GM21737 (cell line): ENCODE measurements at regions not wholly inside any gene's neighbourhood (a gene's known extent, or its start where the extent isn't known, plus 50 kb on each side); places are given as distances from the start of the nearest gene placed in this dataset.
"Not testable (repeated sequence)": the region's sequence is repeated elsewhere in the genome, so short reads cannot be mapped to it uniquely, and the experiment has no call there.

Source experiments
- ATAC-seq: cut with Tn5 transposase; IDR thresholded peaks from one replicate; pipeline ENCODE4 v1.9.1; 2021; ENCODE audit warnings: mild to moderate bottlenecking, moderate library complexity; ENCODE audit not compliant: unreplicated experiment

- no peak for ATAC-seq
Observed at GRCh38 chr11:29634244-29634643, 382.6 kb downstream of the KCNA4 start.

GRCh38 chr11:29629286-29629685 is 387.5 kb downstream of the KCNA4 start:
- no peak for ATAC-seq

GRCh38 chr11:29628609-29629008 is 388.2 kb downstream of the KCNA4 start:
- no peak for ATAC-seq

- no peak for ATAC-seq
Observed at GRCh38 chr11:29627541-29627940, 389.3 kb downstream of the KCNA4 start.

GRCh38 chr11:29623144-29623722 is 393.6 kb downstream of the KCNA4 start:
- no peak for ATAC-seq

GRCh38 chr11:29616611-29617010 is 400.2 kb downstream of the KCNA4 start:
- no peak for ATAC-seq

GRCh38 chr11:29612423-29612822 is 404.4 kb downstream of the KCNA4 start:
- ATAC-seq = no peak

GRCh38 chr11:29606330-29607031 is 410.3 kb downstream of the KCNA4 start:
- no peak for ATAC-seq

- not testable (repeated sequence) for ATAC-seq
Observed at GRCh38 chr11:29600151-29600575, 416.7 kb downstream of the KCNA4 start.

- ATAC-seq = no peak
Observed at GRCh38 chr11:29584342-29584741, 432.5 kb downstream of the KCNA4 start.

GRCh38 chr11:29578806-29579205 is 438.0 kb downstream of the KCNA4 start:
- ATAC-seq = no peak

GRCh38 chr11:29564486-29564885 is 452.3 kb downstream of the KCNA4 start:
- ATAC-seq = no peak

- no peak for ATAC-seq
Observed at GRCh38 chr11:29562183-29562582, 454.6 kb downstream of the KCNA4 start.

GRCh38 chr11:29553990-29554389 is 462.8 kb downstream of the KCNA4 start:
- ATAC-seq = no peak

- ATAC-seq = no peak
Observed at GRCh38 chr11:29538339-29539036, 478.3 kb downstream of the KCNA4 start.

GRCh38 chr11:29534836-29535235 is 482.0 kb downstream of the KCNA4 start:
- ATAC-seq = no peak

- no peak for ATAC-seq
Observed at GRCh38 chr11:29530961-29531360, 485.9 kb downstream of the KCNA4 start.

GRCh38 chr11:29527391-29527936 is 489.4 kb downstream of the KCNA4 start:
- ATAC-seq = no peak

GRCh38 chr11:29518389-29519174 is 498.2 kb downstream of the KCNA4 start:
- ATAC-seq = no peak

- ATAC-seq = no peak
Observed at GRCh38 chr11:29511394-29511793, 505.4 kb downstream of the KCNA4 start.

GRCh38 chr11:29507376-29507775 is 509.5 kb downstream of the KCNA4 start:
- ATAC-seq = no peak
